Spleen (tissue), 11 donors: ENCODE measurements at regions not wholly inside any gene's neighbourhood (a gene's known extent, or its start where the extent isn't known, plus 50 kb on each side); places are given as distances from the start of the nearest gene placed in this dataset.
A peak's percentile ranks its signal among the peaks of the same experiment; 100 is the strongest.
"Not testable (repeated sequence)": the region's sequence is repeated elsewhere in the genome, so short reads cannot be mapped to it uniquely, and the experiment has no call there.

Experiments
- DNase-seq: peaks from one replicate; pipeline ENCODE4 v3.0.0-alpha.2; 2020
- H3K27ac ChIP-seq, 8 donors: fragments of 200-600 bp; sonication (generic) in 7 of 8; 1 replicate in 4 of 8; 2 replicates in 4 of 8; pipeline versions ENCODE4 v1.5.0 to v1.8.0; 2016 to 2021; ENCODE audit warnings: inconsistent platforms in 4 of 8, mild to moderate bottlenecking in 4 of 8, moderate library complexity in 1 of 8
- H3K27me3 ChIP-seq, 7 donors: fragments of 200-600 bp; sonication (generic) in 6 of 7; replicated peaks in 1 of 7; 1 replicate in 4 of 7; 2 replicates in 3 of 7; pipeline versions ENCODE4 v1.5.0 to v1.8.0; 2016 to 2021; ENCODE audit warnings: inconsistent platforms in 3 of 7, mild to moderate bottlenecking in 1 of 7
- H3K36me3 ChIP-seq, 6 donors: fragments of 200-600 bp; sonication (generic) in 5 of 6; 1 replicate in 4 of 6; 2 replicates in 2 of 6; pipeline versions ENCODE4 v1.5.0 to v1.8.0; 2016 to 2021; ENCODE audit warnings: inconsistent platforms in 2 of 6
- H3K4me1 ChIP-seq, 6 donors: fragments of 200-600 bp; sonication (generic) in 5 of 6; 1 replicate in 3 of 6; 2 replicates in 3 of 6; pipeline versions ENCODE4 v1.5.0 to v1.8.0; 2016 to 2021; ENCODE audit warnings: inconsistent platforms in 3 of 6
- H3K4me3 ChIP-seq, 8 donors: fragments of 200-600 bp; sonication (generic) in 7 of 8; 1 replicate in 4 of 8; 2 replicates in 4 of 8; pipeline versions ENCODE4 v1.5.0 to v1.8.0; 2016 to 2021; ENCODE audit warnings: inconsistent platforms in 4 of 8, mild to moderate bottlenecking in 4 of 8, moderate library complexity in 2 of 8
- H3K9me3 ChIP-seq, 8 donors: fragments of 200-600 bp; sonication (generic) in 7 of 8; 1 replicate in 4 of 8; 2 replicates in 4 of 8; pipeline versions ENCODE4 v1.5.0 to v1.8.0; 2016 to 2021; ENCODE audit warnings: inconsistent platforms in 4 of 8
- POLR2A ChIP-seq, 3 donors: fragments of 450-650 bp; IDR thresholded peaks; one replicate each; pipeline ENCODE4 v1.5.1; 2017; ENCODE audit warnings: antibody characterized with exemption in 3 of 3, mild to moderate bottlenecking in 1 of 3
- POLR2AphosphoS5 ChIP-seq, 3 donors: sonication (generic); formaldehyde crosslinking; IDR thresholded peaks; one replicate each; pipeline ENCODE4 v1.5.1; 2017; ENCODE audit warnings: antibody characterized with exemption in 3 of 3
- WGBS, 5 donors: extraction: QIAGEN DNeasy Blood & Tissue Kit in 3 of 5; methylation state at CpG; one replicate each; pipeline versions ENCODE4 v1.1.5 to v1.1.7; 2013 to 2018; 5-methylcytosine and 5-hydroxymethylcytosine counted together
- intact Hi-C: fragments of 100-400 bp; cut with DNase I; formaldehyde crosslinking; loops from one replicate; pipeline ENCODE4 v1.15.0; 2023; ENCODE audit warnings: low total_unique reads
- TF ChIP-seq, protein P1 (sequence below), 11 experiments: fragments of 200-600 bp in 7 of 11; fragments of 450-650 bp in 4 of 11; sonication (generic) in 4 of 11; IDR thresholded peaks in 8 of 11; conservative IDR thresholded peaks in 3 of 11; 1 replicate in 7 of 11; 2 replicates in 4 of 11; pipeline versions ENCODE4 v1.4.0 to v1.8.0; 2016 to 2021; ENCODE audit warnings: antibody characterized with exemption in 11 of 11, inconsistent platforms in 4 of 11, mild to moderate bottlenecking in 1 of 11
- donor health status: healthy with polysubstance abuse.
- donor health status: DM: no; HTN: no; CAD: no; lungs with moderate emphysema.
- donor health status: DM: no; HTN: no; CAD: no.
- donor health status: Bipolar disorder and iron deficiency.
- donor health status: healthy.
- donor health status: DM: no; HTN: no; CAD: no.
- donor health status: DM: yes; HTN: yes; CAD: no.

DNA sequence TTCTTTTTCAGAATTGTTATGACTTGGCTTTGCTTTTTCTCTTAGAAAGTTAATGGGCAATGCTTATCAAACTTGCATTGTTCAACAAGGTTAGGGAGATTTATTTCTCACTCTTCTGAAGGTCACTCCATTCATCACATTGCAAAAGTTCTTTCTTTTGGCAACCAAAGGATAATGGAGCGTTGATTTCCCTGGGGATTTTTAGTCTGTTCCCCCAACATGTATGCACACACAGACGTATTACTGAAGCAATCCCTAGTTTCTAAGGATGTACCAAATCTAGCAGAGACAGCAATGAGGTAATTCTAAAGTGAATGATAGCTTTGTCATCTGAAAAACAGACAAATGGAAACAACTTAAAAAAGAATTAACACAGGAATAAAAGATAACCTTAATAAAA, 349.1 kb downstream of the NYAP2 start:
- no peaks in the 10 kb centered on the region for H3K4me1 ChIP-seq
- intact Hi-C loops: no loop called here
- TF ChIP-seq POLR2AphosphoS5 (IDR thresholded peaks at IDR 0.05): no peak
- no peak for TF ChIP-seq POLR2A (IDR thresholded peaks at IDR 0.05)
- TF ChIP-seq, protein P1, sequence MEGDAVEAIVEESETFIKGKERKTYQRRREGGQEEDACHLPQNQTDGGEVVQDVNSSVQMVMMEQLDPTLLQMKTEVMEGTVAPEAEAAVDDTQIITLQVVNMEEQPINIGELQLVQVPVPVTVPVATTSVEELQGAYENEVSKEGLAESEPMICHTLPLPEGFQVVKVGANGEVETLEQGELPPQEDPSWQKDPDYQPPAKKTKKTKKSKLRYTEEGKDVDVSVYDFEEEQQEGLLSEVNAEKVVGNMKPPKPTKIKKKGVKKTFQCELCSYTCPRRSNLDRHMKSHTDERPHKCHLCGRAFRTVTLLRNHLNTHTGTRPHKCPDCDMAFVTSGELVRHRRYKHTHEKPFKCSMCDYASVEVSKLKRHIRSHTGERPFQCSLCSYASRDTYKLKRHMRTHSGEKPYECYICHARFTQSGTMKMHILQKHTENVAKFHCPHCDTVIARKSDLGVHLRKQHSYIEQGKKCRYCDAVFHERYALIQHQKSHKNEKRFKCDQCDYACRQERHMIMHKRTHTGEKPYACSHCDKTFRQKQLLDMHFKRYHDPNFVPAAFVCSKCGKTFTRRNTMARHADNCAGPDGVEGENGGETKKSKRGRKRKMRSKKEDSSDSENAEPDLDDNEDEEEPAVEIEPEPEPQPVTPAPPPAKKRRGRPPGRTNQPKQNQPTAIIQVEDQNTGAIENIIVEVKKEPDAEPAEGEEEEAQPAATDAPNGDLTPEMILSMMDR (IDR thresholded peaks at IDR 0.05 in 8 of 11, conservative IDR thresholded peaks at IDR 0.05 in 3 of 11): no peak
- H3K27me3 ChIP-seq: no peaks in the 10 kb centered on the region
- 53 to 74% (median 68%) methylated on average over 2 of the region's 2 CpGs for WGBS, 5 donors
- no peak overlapping the region for H3K27ac ChIP-seq
- no peak for DNase-seq
- H3K36me3 ChIP-seq: no peaks in the 10 kb centered on the region
- H3K4me3 ChIP-seq: no peak overlapping the region
- peaks cover 0 to 6% (median 0%) of the 10 kb centered on the region in 8 donors for H3K9me3 ChIP-seq

DNA sequence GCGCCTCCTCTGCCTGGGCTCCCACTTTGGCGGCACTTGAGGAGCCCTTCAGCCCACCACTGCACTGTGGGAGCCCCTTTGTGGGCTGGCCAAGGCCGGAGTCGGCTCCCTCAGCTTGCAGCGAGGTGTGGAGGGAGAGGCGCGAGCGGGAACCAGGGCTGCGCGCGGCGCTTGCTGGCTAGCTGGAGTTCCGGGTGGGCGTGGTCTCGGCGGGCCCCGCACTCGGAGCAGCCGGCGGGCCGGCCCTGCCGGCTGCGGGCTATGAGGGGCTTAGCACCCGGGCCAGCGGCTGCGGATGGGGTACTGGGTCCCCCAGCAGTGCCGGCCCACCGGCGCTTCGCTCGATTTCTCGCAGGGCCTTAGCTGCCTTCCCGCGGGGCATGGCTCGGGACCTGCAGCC, 344.5 kb downstream of the NYAP2 start:
- H3K27me3 ChIP-seq, H3K9me3 ChIP-seq, H3K4me3 ChIP-seq, H3K4me1 ChIP-seq, H3K36me3 ChIP-seq, H3K27ac ChIP-seq, intact Hi-C loops, DNase-seq: not testable (repeated sequence)
- WGBS, 5 donors: 92 to 98% (median 96%) methylated on average over 24 to 35 of the region's 35 CpGs

DNA sequence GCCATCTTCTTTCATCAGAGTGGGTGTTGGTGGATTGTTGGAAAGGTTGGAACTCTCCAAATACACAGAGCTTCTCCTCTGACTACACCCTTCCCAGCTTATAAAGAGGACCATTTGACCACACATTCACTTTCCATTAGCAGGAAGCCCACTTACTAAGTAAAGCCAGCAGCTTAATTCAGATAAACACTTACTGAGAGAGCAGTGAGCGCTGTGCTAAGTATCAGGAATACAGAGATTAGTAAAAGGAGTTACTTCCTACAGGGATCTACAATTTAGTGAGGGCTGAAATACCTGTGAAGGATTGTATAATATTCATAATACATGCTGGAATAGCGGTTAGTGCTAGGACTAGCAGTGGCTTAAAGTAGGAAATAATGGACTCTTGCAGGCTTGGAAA, 343.0 kb downstream of the NYAP2 start:
- WGBS, 5 donors: 69 to 94% (median 90%) methylated on average over 2 of the region's 2 CpGs
- Histone ChIP-seq H3K9me3 (peaks cover 0 to 6% (median 0%) of the 10 kb centered on the region in 8 donors), H3K4me3 (no peak overlapping the region), H3K27me3 (no peaks in the 10 kb centered on the region), H3K4me1 (no peaks in the 10 kb centered on the region), H3K27ac (no peak overlapping the region), H3K36me3 (no peaks in the 10 kb centered on the region)
- intact Hi-C loops: no loop called here
- TF ChIP-seq, protein P1 (IDR thresholded peaks at IDR 0.05 in 8 of 11, conservative IDR thresholded peaks at IDR 0.05 in 3 of 11): no peak
- no peak for TF ChIP-seq POLR2A (IDR thresholded peaks at IDR 0.05)
- no peak for TF ChIP-seq POLR2AphosphoS5 (IDR thresholded peaks at IDR 0.05)
- DNase-seq: no peak

DNA sequence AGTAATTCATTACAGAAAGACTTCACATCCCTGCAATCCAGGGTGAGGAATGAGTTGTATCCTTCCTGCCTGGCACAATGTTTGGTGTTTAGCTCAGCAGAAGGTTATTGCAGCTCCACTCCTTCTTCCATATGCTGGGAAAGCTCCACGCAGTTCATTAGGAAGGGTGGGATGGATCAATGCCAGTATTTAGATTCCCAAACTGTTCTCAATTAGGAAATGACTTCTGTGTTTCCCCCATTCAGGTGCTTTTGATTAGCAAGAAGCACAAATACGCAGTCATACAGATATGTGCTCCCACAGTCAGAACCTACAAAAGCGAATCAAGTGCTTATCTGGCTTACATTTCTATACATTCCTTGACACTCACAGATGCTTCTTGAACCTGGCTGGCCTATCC, 340.6 kb downstream of the NYAP2 start:
- Histone ChIP-seq H3K9me3 (peaks cover 0 to 6% (median 0%) of the 10 kb centered on the region in 8 donors), H3K4me3 (no peak overlapping the region), H3K27me3 (no peaks in the 10 kb centered on the region), H3K4me1 (no peaks in the 10 kb centered on the region), H3K27ac (peak overlapping the region in 2 of 8 donors; percentile 4 to 35), H3K36me3 (no peaks in the 10 kb centered on the region)
- TF ChIP-seq POLR2AphosphoS5 (IDR thresholded peaks at IDR 0.05) (no peak), POLR2A (IDR thresholded peaks at IDR 0.05) (no peak)
- TF ChIP-seq, protein P1 (IDR thresholded peaks at IDR 0.05 in 8 of 11, conservative IDR thresholded peaks at IDR 0.05 in 3 of 11): no peak
- 66 to 87% (median 74%) methylated on average over 3 of the region's 3 CpGs for WGBS, 5 donors
- intact Hi-C loops: no loop called here
- no peak for DNase-seq

DNA sequence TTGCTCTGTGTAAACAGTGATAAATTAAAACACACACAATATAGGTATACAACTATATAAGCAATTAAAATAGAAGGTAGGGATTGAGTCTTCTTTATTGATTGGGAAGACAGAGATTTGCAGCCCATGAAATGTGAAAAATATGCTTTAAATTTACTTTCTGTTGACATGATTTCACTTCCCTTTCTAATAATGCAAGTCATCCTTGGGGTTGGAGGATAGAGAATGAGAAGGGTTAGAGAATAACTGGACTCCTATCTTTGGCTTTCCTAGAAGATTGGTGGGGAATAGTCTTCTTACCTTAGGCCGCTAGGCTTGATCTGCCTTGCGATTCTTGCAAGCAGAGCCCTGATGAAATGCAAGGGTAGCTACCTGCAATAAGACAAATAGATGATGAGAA, 339.8 kb downstream of the NYAP2 start:
- peaks cover 0 to 5% (median 0%) of the 10 kb centered on the region in 8 donors for H3K9me3 ChIP-seq
- no peaks in the 10 kb centered on the region for H3K4me1 ChIP-seq
- no peak for DNase-seq
- intact Hi-C loops: no loop called here
- H3K27me3 ChIP-seq: peaks cover 0 to 5% (median 0%) of the 10 kb centered on the region in 7 donors
- H3K4me3 ChIP-seq: no peak overlapping the region
- TF ChIP-seq, protein P1 (IDR thresholded peaks at IDR 0.05 in 8 of 11, conservative IDR thresholded peaks at IDR 0.05 in 3 of 11): no peak
- TF ChIP-seq POLR2AphosphoS5 (IDR thresholded peaks at IDR 0.05): no peak
- TF ChIP-seq POLR2A (IDR thresholded peaks at IDR 0.05): no peak
- no peaks in the 10 kb centered on the region for H3K36me3 ChIP-seq
- WGBS, 5 donors: 90 to 98% (median 94%) methylated on average over 2 of the region's 2 CpGs
- H3K27ac ChIP-seq: no peak overlapping the region
